DOHH2 (cell line): ENCODE measurements at regions not wholly inside any gene's neighbourhood (a gene's known extent, or its start where the extent isn't known, plus 50 kb on each side); places are given as distances from the start of the nearest gene placed in this dataset.
"Not testable (repeated sequence)": the region's sequence is repeated elsewhere in the genome, so short reads cannot be mapped to it uniquely, and the experiment has no call there.

ENCODE experiments used
- H3F3A ChIP-seq: fragments of 200-600 bp; sonication (generic), shearing (Covaris generic); 2 replicates; pipeline ENCODE4 v1.6.0; 2016; ENCODE audit warnings: antibody characterized with exemption, mild to moderate bottlenecking; ENCODE audit not compliant: control insufficient read depth, insufficient read depth
- H3K27ac ChIP-seq: fragments of 200-600 bp; sonication (generic); 2 replicates; pipeline ENCODE4 v1.5.1; 2014; ENCODE audit warnings: low read depth, mild to moderate bottlenecking, low read length, moderate library complexity
- H3K27me3 ChIP-seq: fragments of 200-600 bp; sonication (generic); 2 replicates; pipeline ENCODE4 v1.6.1; 2014; ENCODE audit warnings: mild to moderate bottlenecking, low read length, mixed read lengths; ENCODE audit not compliant: control insufficient read depth
- H3K36me3 ChIP-seq: fragments of 200-600 bp; sonication (generic); 2 replicates; pipeline ENCODE4 v1.6.1; 2014; ENCODE audit warnings: mild to moderate bottlenecking, low read length, moderate library complexity, mixed read lengths; ENCODE audit not compliant: control insufficient read depth
- H3K4me1 ChIP-seq: fragments of 200-600 bp; sonication (generic); 2 replicates; pipeline ENCODE4 v1.6.1; 2014; ENCODE audit warnings: mild to moderate bottlenecking, low read length, mixed read lengths; ENCODE audit not compliant: control insufficient read depth
- H3K4me2 ChIP-seq: fragments of 200-600 bp; sonication (generic); 2 replicates; pipeline ENCODE4 v1.6.0; 2014; ENCODE audit warnings: mild to moderate bottlenecking, low read length, moderate library complexity
- H3K4me3 ChIP-seq: fragments of 200-600 bp; sonication (generic); 2 replicates; pipeline ENCODE4 v1.5.1; 2014; ENCODE audit warnings: mild to moderate bottlenecking, low read length, mixed read lengths
- H3K79me2 ChIP-seq: fragments of 200-600 bp; sonication (generic); 2 replicates; pipeline ENCODE4 v1.6.1; 2014; ENCODE audit warnings: mild to moderate bottlenecking, low read length, mixed read lengths; ENCODE audit not compliant: control insufficient read depth
- H3K9me2 ChIP-seq: fragments of 200-600 bp; sonication (generic); replicated peaks from 2 replicates; pipeline ENCODE4 v1.6.1; 2014; ENCODE audit warnings: mild to moderate bottlenecking, low read length, mixed read lengths; ENCODE audit not compliant: control insufficient read depth
- H3K9me3 ChIP-seq: fragments of 200-600 bp; sonication (generic); 2 replicates; pipeline ENCODE4 v1.6.1; 2014; ENCODE audit warnings: antibody characterized with exemption, low read length, mixed read lengths; ENCODE audit not compliant: control insufficient read depth, insufficient read depth
- H4K20me1 ChIP-seq: fragments of 200-600 bp; sonication (generic); 2 replicates; pipeline ENCODE4 v1.6.0; 2014; ENCODE audit warnings: low read depth, mild to moderate bottlenecking, antibody characterized with exemption, low read length, moderate library complexity; ENCODE audit not compliant: control insufficient read depth, insufficient read depth

- H3K4me2 ChIP-seq, H3K4me3 ChIP-seq, H3K9me2 ChIP-seq, H3K36me3 ChIP-seq, H3K27ac ChIP-seq, H4K20me1 ChIP-seq, H3F3A ChIP-seq, H3K4me1 ChIP-seq, H3K27me3 ChIP-seq, H3K79me2 ChIP-seq, H3K9me3 ChIP-seq: not testable (repeated sequence)
Measured at GRCh38 chr21:6072691-6073090, 4448.7 kb upstream of the TPTE start.

- not testable (repeated sequence) for H3K36me3 ChIP-seq, H3K27me3 ChIP-seq, H4K20me1 ChIP-seq, H3K27ac ChIP-seq, H3F3A ChIP-seq, H3K4me3 ChIP-seq, H3K4me2 ChIP-seq, H3K79me2 ChIP-seq, H3K4me1 ChIP-seq, H3K9me3 ChIP-seq, H3K9me2 ChIP-seq
Measured at GRCh38 chr21:6073993-6074705, 4447.2 kb upstream of the TPTE start.

GRCh38 chr21:6074935-6075334 is 4446.4 kb upstream of the TPTE start:
- H3K4me2 ChIP-seq, H3K36me3 ChIP-seq, H3K4me1 ChIP-seq, H3K9me3 ChIP-seq, H3K27ac ChIP-seq, H3F3A ChIP-seq, H3K9me2 ChIP-seq, H4K20me1 ChIP-seq, H3K4me3 ChIP-seq, H3K79me2 ChIP-seq, H3K27me3 ChIP-seq: not testable (repeated sequence)

GRCh38 chr21:6075627-6076208 is 4445.7 kb upstream of the TPTE start:
- H3K36me3 ChIP-seq, H3K27me3 ChIP-seq, H3F3A ChIP-seq, H3K79me2 ChIP-seq, H3K4me3 ChIP-seq, H3K27ac ChIP-seq, H3K9me3 ChIP-seq, H3K4me1 ChIP-seq, H3K4me2 ChIP-seq, H4K20me1 ChIP-seq, H3K9me2 ChIP-seq: not testable (repeated sequence)

- H4K20me1 ChIP-seq, H3K4me1 ChIP-seq, H3K79me2 ChIP-seq, H3K27ac ChIP-seq, H3K9me2 ChIP-seq, H3K4me3 ChIP-seq, H3K36me3 ChIP-seq, H3F3A ChIP-seq, H3K9me3 ChIP-seq, H3K4me2 ChIP-seq, H3K27me3 ChIP-seq: not testable (repeated sequence)
Measured at GRCh38 chr21:6077358-6077757, 4444.0 kb upstream of the TPTE start.

- not testable (repeated sequence) for H3K36me3 ChIP-seq, H3K9me2 ChIP-seq, H3K27me3 ChIP-seq, H4K20me1 ChIP-seq, H3K27ac ChIP-seq, H3K79me2 ChIP-seq, H3K4me1 ChIP-seq, H3K4me3 ChIP-seq, H3K4me2 ChIP-seq, H3K9me3 ChIP-seq, H3F3A ChIP-seq
Measured at GRCh38 chr21:6078902-6079301, 4442.5 kb upstream of the TPTE start.

GRCh38 chr21:6080941-6081655 is 4440.3 kb upstream of the TPTE start:
- not testable (repeated sequence) for H3K36me3 ChIP-seq, H3K79me2 ChIP-seq, H3F3A ChIP-seq, H3K9me3 ChIP-seq, H3K4me3 ChIP-seq, H3K9me2 ChIP-seq, H3K27ac ChIP-seq, H3K4me1 ChIP-seq, H3K4me2 ChIP-seq, H4K20me1 ChIP-seq, H3K27me3 ChIP-seq

GRCh38 chr21:6082166-6082565 is 4439.2 kb upstream of the TPTE start:
- not testable (repeated sequence) for H3K27ac ChIP-seq, H3K27me3 ChIP-seq, H3K4me1 ChIP-seq, H3K4me3 ChIP-seq, H3K9me2 ChIP-seq, H3K79me2 ChIP-seq, H4K20me1 ChIP-seq, H3F3A ChIP-seq, H3K4me2 ChIP-seq, H3K9me3 ChIP-seq, H3K36me3 ChIP-seq
